ENCODE measurements at regions not wholly inside any gene's neighbourhood (a gene's known extent, or its start where the extent isn't known, plus 50 kb on each side); places are given as distances from the start of the nearest gene placed in this dataset.

DNA sequence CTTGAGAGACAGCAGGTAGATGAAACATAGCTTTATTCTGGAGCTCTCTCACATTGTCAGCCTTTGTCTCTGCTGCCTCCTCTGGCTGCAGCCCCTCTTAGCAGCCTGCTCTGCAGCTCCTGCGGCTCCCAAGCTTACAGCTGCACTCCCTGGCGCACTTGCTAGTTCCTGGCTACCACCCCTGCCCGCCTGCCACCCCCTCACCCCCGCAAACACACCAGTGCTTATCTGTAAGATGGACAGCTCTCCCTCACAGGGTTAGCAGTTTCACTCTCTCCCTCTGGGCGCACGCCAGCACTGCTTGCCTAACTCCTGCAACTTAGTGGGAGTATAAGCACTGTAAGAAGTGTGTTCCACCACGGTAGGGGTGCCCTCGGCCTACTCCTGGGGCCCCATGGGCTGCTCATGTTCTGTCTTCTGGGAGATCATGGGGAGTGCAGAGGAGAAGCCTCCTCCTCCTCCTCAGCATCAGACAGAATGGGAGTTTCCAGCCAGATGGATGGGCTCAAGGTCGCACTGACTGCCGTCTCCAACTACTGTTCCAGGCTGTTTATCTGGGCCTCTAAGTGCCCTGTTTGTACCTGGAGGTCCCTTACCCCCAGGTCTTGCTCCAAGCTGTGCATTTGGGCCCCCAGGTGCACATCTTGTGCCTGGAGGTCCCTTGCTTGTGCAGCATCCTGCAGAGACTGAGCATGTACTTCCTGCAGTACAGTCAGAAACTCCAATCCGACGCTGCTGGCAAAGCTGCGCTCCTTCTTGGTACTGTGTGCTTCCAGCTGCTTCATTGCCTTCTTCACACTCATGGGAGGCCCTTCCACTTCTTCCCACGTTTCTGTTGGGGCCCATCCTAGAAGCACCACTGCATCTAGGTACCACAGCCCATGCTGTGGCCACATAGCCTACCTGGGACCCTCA lies 1388.1 kb downstream of the AMY1C start:
- TF ChIP-seq MYC (IDR thresholded peaks at IDR 0.05; ENCODE audit: low read depth, low read length) (no peak), POLR2A (IDR thresholded peaks at IDR 0.05; ENCODE audit: extremely low read depth, insufficient read length) (no peak)
- TF ChIP-seq, protein P1, sequence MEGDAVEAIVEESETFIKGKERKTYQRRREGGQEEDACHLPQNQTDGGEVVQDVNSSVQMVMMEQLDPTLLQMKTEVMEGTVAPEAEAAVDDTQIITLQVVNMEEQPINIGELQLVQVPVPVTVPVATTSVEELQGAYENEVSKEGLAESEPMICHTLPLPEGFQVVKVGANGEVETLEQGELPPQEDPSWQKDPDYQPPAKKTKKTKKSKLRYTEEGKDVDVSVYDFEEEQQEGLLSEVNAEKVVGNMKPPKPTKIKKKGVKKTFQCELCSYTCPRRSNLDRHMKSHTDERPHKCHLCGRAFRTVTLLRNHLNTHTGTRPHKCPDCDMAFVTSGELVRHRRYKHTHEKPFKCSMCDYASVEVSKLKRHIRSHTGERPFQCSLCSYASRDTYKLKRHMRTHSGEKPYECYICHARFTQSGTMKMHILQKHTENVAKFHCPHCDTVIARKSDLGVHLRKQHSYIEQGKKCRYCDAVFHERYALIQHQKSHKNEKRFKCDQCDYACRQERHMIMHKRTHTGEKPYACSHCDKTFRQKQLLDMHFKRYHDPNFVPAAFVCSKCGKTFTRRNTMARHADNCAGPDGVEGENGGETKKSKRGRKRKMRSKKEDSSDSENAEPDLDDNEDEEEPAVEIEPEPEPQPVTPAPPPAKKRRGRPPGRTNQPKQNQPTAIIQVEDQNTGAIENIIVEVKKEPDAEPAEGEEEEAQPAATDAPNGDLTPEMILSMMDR (IDR thresholded peaks at IDR 0.05; ENCODE audit: low read depth, low read length) = peak; percentile 39
